HepG2 (cell line): ENCODE measurements at regions not wholly inside any gene's neighbourhood (a gene's known extent, or its start where the extent isn't known, plus 50 kb on each side); places are given as distances from the start of the nearest gene placed in this dataset.

Source experiments
- ATAC-seq: fragments of 200-7000 bp; cut with Tn5 transposase; 3 replicates; pipeline ENCODE4 v1.9.1; 2020; ENCODE audit warnings: mild to moderate bottlenecking, moderate library complexity
- BruUV-seq: library from RNA; stranded (reverse); fragments of 400-500 nt; replicated peaks from 2 replicates; lab custom pipeline; 2021; lab: Mats Ljungman, UMichigan
- CTCF ChIA-PET: fragments of 300-600 bp; formaldehyde crosslinking; extraction: SDS; loops from one replicate; lab custom pipeline; 2021; ENCODE audit warnings: low total read pairs, inconsistent platforms, low intra/inter-chr PET ratio; lab: Yijun Ruan, JAX
- POLR2A ChIA-PET: fragments of 350-600 bp; sonication (Branson Sonifier 250); formaldehyde crosslinking; loops from one replicate; lab custom pipeline; 2020; ENCODE audit warnings: antibody characterized with exemption, inconsistent platforms; lab: Yijun Ruan, JAX
- DNase-seq: peaks from one replicate; pipeline ENCODE4 v3.0.0-alpha.2; 2015; ENCODE audit warnings: low spot score
- FAIRE-seq: peaks from 3 replicates; lab custom pipeline; 2011; peaks lifted over from hg19 to GRCh38; lab: Jason Lieb, UNC
- H2AFZ ChIP-seq: one replicate; pipeline ENCODE4 v1.6.1; 2011; ENCODE audit warnings: low read length, inconsistent platforms
- H3K27ac ChIP-seq: fragments of 300-600 bp; 3 replicates; pipeline ENCODE4 v1.8.0; 2011; ENCODE audit warnings: mixed run types, mild to moderate bottlenecking, mixed read lengths, low read length, inconsistent platforms; ENCODE audit not compliant: insufficient read depth; ENCODE audit errors: extremely low read length
- H3K27me3 ChIP-seq, 2 experiments: fragments of 200-600 bp in 1 of 2; 2 replicates in 1 of 2; 3 replicates in 1 of 2; pipeline versions ENCODE4 v1.6.0 to v1.8.0; 2011; ENCODE audit warnings: low read length in 2 of 2, mild to moderate bottlenecking in 2 of 2, moderate library complexity in 2 of 2, inconsistent platforms in 1 of 2; ENCODE audit not compliant: insufficient read depth in 2 of 2, control insufficient read depth in 1 of 2
- H3K36me3 ChIP-seq, 2 experiments: fragments of 200-600 bp in 1 of 2; replicated peaks in 1 of 2; 2 replicates in 1 of 2; 3 replicates in 1 of 2; pipeline versions ENCODE4 v1.5.1 to v1.8.0; 2011; ENCODE audit warnings: low read length in 2 of 2, inconsistent platforms in 1 of 2; ENCODE audit not compliant: insufficient read depth in 2 of 2, control insufficient read depth in 1 of 2
- H3K4me1 ChIP-seq: 2 replicates; pipeline ENCODE4 v1.5.1; 2012; ENCODE audit warnings: low read length, inconsistent platforms; ENCODE audit not compliant: insufficient read depth
- H3K4me2 ChIP-seq: 2 replicates; pipeline ENCODE4 v1.6.0; 2011; ENCODE audit warnings: low read depth, low read length, inconsistent platforms
- H3K4me3 ChIP-seq, 3 experiments: fragments of 200-600 bp in 1 of 3; sonication (generic), shearing (Covaris generic) in 1 of 3; replicated peaks in 1 of 3; 2 replicates each; pipeline ENCODE4 v1.5.1; 2011 to 2016; ENCODE audit warnings: low read length in 3 of 3, inconsistent platforms in 2 of 3, low read depth in 2 of 3, mild to moderate bottlenecking in 2 of 3, control low read depth in 1 of 3, mixed read lengths in 1 of 3; ENCODE audit not compliant: insufficient read depth in 1 of 3
- H3K79me2 ChIP-seq: one replicate; pipeline ENCODE4 v1.6.1; 2011; ENCODE audit warnings: low read length, inconsistent platforms; ENCODE audit not compliant: insufficient read depth
- H3K9ac ChIP-seq: 2 replicates; pipeline ENCODE4 v1.6.0; 2011; ENCODE audit warnings: mild to moderate bottlenecking, low read depth, low read length, inconsistent platforms; ENCODE audit not compliant: insufficient read depth
- H3K9me3 ChIP-seq: 2 replicates; pipeline ENCODE4 v1.5.1; 2012; ENCODE audit warnings: mild to moderate bottlenecking, low read length
- H4K20me1 ChIP-seq: 2 replicates; pipeline ENCODE4 v1.6.0; 2011; ENCODE audit warnings: inconsistent platforms, mild to moderate bottlenecking, low read length, moderate library complexity; ENCODE audit not compliant: insufficient read depth
- ARNT ChIP-seq: fragments of 450-650 bp; IDR thresholded peaks from 2 replicates; pipeline ENCODE4 v1.6.1; 2017
- FUBP1 ChIP-seq: sonication (generic); formaldehyde crosslinking; IDR thresholded peaks from 2 replicates; pipeline ENCODE4 v1.5.1; 2020; ENCODE audit warnings: missing genetic modification reagents, mild to moderate bottlenecking, borderline replicate concordance
- JDP2 ChIP-seq: sonication (generic); formaldehyde crosslinking; IDR thresholded peaks from 2 replicates; pipeline ENCODE4 v1.8.1; 2022; ENCODE audit warnings: missing genetic modification reagents, borderline replicate concordance
- MTA1 ChIP-seq: sonication (generic); formaldehyde crosslinking; IDR thresholded peaks from 2 replicates; pipeline ENCODE4 v1.4.0; 2020; ENCODE audit warnings: missing genetic modification reagents, mild to moderate bottlenecking, borderline replicate concordance
- MXD4 ChIP-seq: IDR thresholded peaks from 2 replicates; pipeline ENCODE4 v1.6.1; 2016; ENCODE audit warnings: mild to moderate bottlenecking, missing biosample characterization, missing genetic modification reagents
- PAWR ChIP-seq: sonication (generic); formaldehyde crosslinking; IDR thresholded peaks from 2 replicates; pipeline ENCODE4 v1.4.0; 2020; ENCODE audit warnings: missing genetic modification reagents, mild to moderate bottlenecking, borderline replicate concordance
- POLR2A ChIP-seq, 2 experiments: IDR thresholded peaks; 2 replicates each; pipeline ENCODE4 v1.6.1; 2011; ENCODE audit warnings: low read depth in 2 of 2, low read length in 2 of 2, mild to moderate bottlenecking in 1 of 2, moderate library complexity in 1 of 2; ENCODE audit not compliant: insufficient read depth in 1 of 2
- RFX5 ChIP-seq: IDR thresholded peaks from 2 replicates; pipeline ENCODE4 v1.6.1; 2011; ENCODE audit warnings: low read depth, low read length, improper control_type of control experiment
- RNF2 ChIP-seq: fragments of 450-650 bp; conservative IDR thresholded peaks from 2 replicates; pipeline ENCODE4 v1.6.1; 2016; ENCODE audit warnings: low read depth
- SMYD3 ChIP-seq: sonication (generic); formaldehyde crosslinking; IDR thresholded peaks from 2 replicates; pipeline ENCODE4 v1.8.1; 2023; ENCODE audit warnings: mild to moderate bottlenecking, missing genetic modification reagents
- SRF ChIP-seq: IDR thresholded peaks from 2 replicates; pipeline ENCODE4 v1.6.1; 2011; ENCODE audit warnings: mild to moderate bottlenecking, low read depth, low read length, moderate library complexity
- YEATS4 ChIP-seq: sonication (generic); formaldehyde crosslinking; IDR thresholded peaks from 2 replicates; pipeline ENCODE4 v1.4.0; 2020; ENCODE audit warnings: missing genetic modification reagents, borderline replicate concordance
- ZNF101 ChIP-seq: sonication (generic); formaldehyde crosslinking; IDR thresholded peaks from 2 replicates; pipeline ENCODE4 v1.4.0; 2020; ENCODE audit warnings: mild to moderate bottlenecking, low read depth, missing genetic modification reagents, borderline replicate concordance
- ZNF383 ChIP-seq: sonication (generic); formaldehyde crosslinking; IDR thresholded peaks from 2 replicates; pipeline ENCODE4 v1.4.0; 2020; ENCODE audit warnings: missing genetic modification reagents, mild to moderate bottlenecking, borderline replicate concordance
- ZNF432 ChIP-seq: sonication (generic); formaldehyde crosslinking; IDR thresholded peaks from 2 replicates; pipeline ENCODE4 v1.5.0; 2020; ENCODE audit warnings: missing genetic modification reagents, mild to moderate bottlenecking, borderline replicate concordance
- WGBS: methylation state at CpG from one replicate; pipeline ENCODE4 v1.1.6; 2017; ENCODE audit warnings: low lambda C conversion rate; 5-methylcytosine and 5-hydroxymethylcytosine counted together
- in situ Hi-C: cut with HindIII; loops from 2 replicates; pipeline ENCODE4 v1.10.0; 2017; ENCODE audit warnings: low pct_unique_long_range_greater_than_20kb; ENCODE audit not compliant: extremely low pct_ligation_motif_present
- intact Hi-C: fragments of 100-400 bp; cut with micrococcal nuclease; formaldehyde crosslinking; loops from one replicate; pipeline ENCODE4 v1.10.0; 2022; ENCODE audit not compliant: unreplicated experiment
- TF ChIP-seq, protein P1 (sequence below): IDR thresholded peaks from 2 replicates; pipeline ENCODE4 v1.6.1; 2016; ENCODE audit warnings: mild to moderate bottlenecking
- TF ChIP-seq, protein P2 (sequence below): sonication (generic); formaldehyde crosslinking; IDR thresholded peaks from 2 replicates; pipeline ENCODE4 v1.8.1; 2022; ENCODE audit warnings: mild to moderate bottlenecking, missing genetic modification reagents

GRCh38 chr15:79562899-79563298 is 130.8 kb downstream of the MINAR1 start:
- Histone ChIP-seq H3K79me2 (no peaks in the 10 kb centered on the region), H3K4me2 (no peak overlapping the region), H3K27ac (no peak overlapping the region)
- POLR2A ChIA-PET = no interaction called here
- no peak for DNase-seq
- no peak for ATAC-seq
- intact Hi-C loops = no loop called here
- in situ Hi-C loops = no loop called here
- TF ChIP-seq SMYD3 (CRISPR knock-in tag) (no peak), JDP2 (CRISPR knock-in tag) (no peak), RFX5 (no peak), POLR2A (IDR thresholded peaks at IDR 0.05; ENCODE audit: insufficient read depth in 1 of 2, low read depth in 2 of 2, low read length in 2 of 2) (no peak), MTA1 (no peak), PAWR (CRISPR knock-in tag) (no peak), FUBP1 (no peak), ZNF432 (CRISPR knock-in tag) (no peak), SRF (no peak), ARNT (no peak), ZNF383 (no peak), ZNF101 (CRISPR knock-in tag) (no peak), RNF2 (no peak), YEATS4 (CRISPR knock-in tag) (no peak), MXD4 (CRISPR knock-in tag) (no peak)
- TF ChIP-seq, protein P1, sequence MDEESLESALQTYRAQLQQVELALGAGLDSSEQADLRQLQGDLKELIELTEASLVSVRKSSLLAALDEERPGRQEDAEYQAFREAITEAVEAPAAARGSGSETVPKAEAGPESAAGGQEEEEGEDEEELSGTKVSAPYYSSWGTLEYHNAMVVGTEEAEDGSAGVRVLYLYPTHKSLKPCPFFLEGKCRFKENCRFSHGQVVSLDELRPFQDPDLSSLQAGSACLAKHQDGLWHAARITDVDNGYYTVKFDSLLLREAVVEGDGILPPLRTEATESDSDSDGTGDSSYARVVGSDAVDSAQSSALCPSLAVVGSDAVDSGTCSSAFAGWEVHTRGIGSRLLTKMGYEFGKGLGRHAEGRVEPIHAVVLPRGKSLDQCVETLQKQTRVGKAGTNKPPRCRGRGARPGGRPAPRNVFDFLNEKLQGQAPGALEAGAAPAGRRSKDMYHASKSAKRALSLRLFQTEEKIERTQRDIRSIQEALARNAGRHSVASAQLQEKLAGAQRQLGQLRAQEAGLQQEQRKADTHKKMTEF (CRISPR knock-in tag) = no peak
- TF ChIP-seq, protein P2, sequence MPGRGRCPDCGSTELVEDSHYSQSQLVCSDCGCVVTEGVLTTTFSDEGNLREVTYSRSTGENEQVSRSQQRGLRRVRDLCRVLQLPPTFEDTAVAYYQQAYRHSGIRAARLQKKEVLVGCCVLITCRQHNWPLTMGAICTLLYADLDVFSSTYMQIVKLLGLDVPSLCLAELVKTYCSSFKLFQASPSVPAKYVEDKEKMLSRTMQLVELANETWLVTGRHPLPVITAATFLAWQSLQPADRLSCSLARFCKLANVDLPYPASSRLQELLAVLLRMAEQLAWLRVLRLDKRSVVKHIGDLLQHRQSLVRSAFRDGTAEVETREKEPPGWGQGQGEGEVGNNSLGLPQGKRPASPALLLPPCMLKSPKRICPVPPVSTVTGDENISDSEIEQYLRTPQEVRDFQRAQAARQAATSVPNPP (CRISPR knock-in tag) = no peak
- TF ChIP-seq, all 625 proteins: peak for 0
- H3K4me3 ChIP-seq = no peak overlapping the region
- CTCF ChIA-PET = no interaction called here
- H3K9ac ChIP-seq = no peak overlapping the region
- no TSS peak for BruUV-seq
- peaks cover 0 to 22% of the 10 kb centered on the region in 2 experiments; a peak in 2 of 5 replicates for H3K27me3 ChIP-seq
- H2AFZ ChIP-seq = no peak overlapping the region
- no peaks in the 10 kb centered on the region for H3K4me1 ChIP-seq
- H4K20me1 ChIP-seq = no peaks in the 10 kb centered on the region
- 21% methylated on average over 10 of the region's 10 CpGs for WGBS
- H3K36me3 ChIP-seq = no peaks in the 10 kb centered on the region
- no peak for FAIRE-seq
- H3K9me3 ChIP-seq = no peaks in the 10 kb centered on the region
